H1 (cell line): ENCODE measurements at regions not wholly inside any gene's neighbourhood (a gene's known extent, or its start where the extent isn't known, plus 50 kb on each side); places are given as distances from the start of the nearest gene placed in this dataset.

Experiments used
- CTCF ChIA-PET: fragments of 300-600 bp; sonication (Branson Sonifier 250); formaldehyde crosslinking; loops from one replicate; lab custom pipeline; 2021; ENCODE audit not compliant: partially characterized antibody; lab: Charles Lee
- POLR2A ChIA-PET: fragments of 300-600 bp; sonication (Branson Sonifier 250); formaldehyde crosslinking; loops from one replicate; lab custom pipeline; 2021; ENCODE audit warnings: inconsistent platforms; ENCODE audit not compliant: partially characterized antibody; lab: Charles Lee
- DNase-seq, 2 experiments: peaks; one replicate each; pipeline versions ENCODE4 v3.0.0 to v3.0.0-alpha.2; 2010 to 2022; ENCODE audit warnings: low spot score in 2 of 2, low read depth in 1 of 2, mixed read lengths in 1 of 2
- FAIRE-seq: peaks from 2 replicates; lab custom pipeline; 2011; peaks lifted over from hg19 to GRCh38; lab: Jason Lieb, UNC
- H2AFZ ChIP-seq: 2 replicates; pipeline ENCODE4 v1.8.1; 2012; ENCODE audit warnings: low read length, inconsistent platforms
- H2AK5ac ChIP-seq: 2 replicates; pipeline ENCODE4 v1.6.1; 2013; ENCODE audit warnings: low read depth, low read length
- H2BK120ac ChIP-seq: replicated peaks from 2 replicates; pipeline ENCODE3; 2013; ENCODE audit warnings: low read depth, low read length, inconsistent platforms
- H2BK12ac ChIP-seq: 2 replicates; pipeline ENCODE4 v1.6.1; 2013; ENCODE audit warnings: low read depth, low read length
- H2BK15ac ChIP-seq: 2 replicates; pipeline ENCODE4 v1.6.1; 2013; ENCODE audit warnings: low read length
- H2BK20ac ChIP-seq: 2 replicates; pipeline ENCODE4 v1.6.1; 2013; ENCODE audit warnings: low read length
- H2BK5ac ChIP-seq: 2 replicates; pipeline ENCODE4 v1.6.1; 2013; ENCODE audit warnings: low read depth, low read length
- H3K14ac ChIP-seq: 2 replicates; pipeline ENCODE4 v1.6.1; 2013; ENCODE audit warnings: inconsistent platforms; ENCODE audit not compliant: insufficient read length
- H3K18ac ChIP-seq: 2 replicates; pipeline ENCODE4 v1.6.1; 2013; ENCODE audit warnings: low read length; ENCODE audit errors: extremely low read depth
- H3K23ac ChIP-seq: 2 replicates; pipeline ENCODE4 v1.6.1; 2013; ENCODE audit warnings: inconsistent platforms; ENCODE audit not compliant: insufficient read length
- H3K23me2 ChIP-seq: 2 replicates; pipeline ENCODE4 v1.6.1; 2013; ENCODE audit warnings: low read depth, low read length
- H3K27ac ChIP-seq: 2 replicates; pipeline ENCODE4 v1.6.1; 2011; ENCODE audit warnings: low read depth, low read length, inconsistent platforms
- H3K27me3 ChIP-seq, 4 experiments: replicated peaks in 1 of 4; 1 replicate in 1 of 4; 2 replicates in 3 of 4; pipeline versions ENCODE4 v1.6.1 to v1.8.1; 2011 to 2013; ENCODE audit warnings: low read length in 3 of 4, mild to moderate bottlenecking in 3 of 4, inconsistent platforms in 2 of 4, mixed read lengths in 2 of 4, moderate library complexity in 1 of 4; ENCODE audit not compliant: control insufficient read depth in 3 of 4, insufficient read depth in 3 of 4; ENCODE audit errors: extremely low read depth in 1 of 4
- H3K36me3 ChIP-seq, 4 experiments: 2 replicates each; pipeline versions ENCODE4 v1.6.1 to v1.8.1; 2011 to 2013; ENCODE audit warnings: mild to moderate bottlenecking in 4 of 4, low read length in 3 of 4, moderate library complexity in 2 of 4, control low read depth in 1 of 4, inconsistent platforms in 1 of 4; ENCODE audit not compliant: insufficient read depth in 4 of 4, control insufficient read depth in 2 of 4
- H3K4ac ChIP-seq: replicated peaks from 2 replicates; pipeline ENCODE3; 2013; ENCODE audit warnings: low read length, low read depth, mixed read lengths, inconsistent platforms; ENCODE audit not compliant: insufficient read length
- H3K4me1 ChIP-seq, 4 experiments: replicated peaks in 1 of 4; 1 replicate in 1 of 4; 2 replicates in 3 of 4; pipeline versions ENCODE4 v1.6.1 to v1.8.1; 2011 to 2013; ENCODE audit warnings: low read length in 3 of 4, inconsistent platforms in 2 of 4, mixed read lengths in 1 of 4; ENCODE audit not compliant: insufficient read depth in 4 of 4, control insufficient read depth in 3 of 4
- H3K4me2 ChIP-seq, 2 experiments: 2 replicates each; pipeline versions ENCODE4 v1.6.1 to v1.8.1; 2011 to 2013; ENCODE audit warnings: low read depth in 2 of 2, low read length in 2 of 2, control low read depth in 1 of 2, inconsistent platforms in 1 of 2, mild to moderate bottlenecking in 1 of 2; ENCODE audit not compliant: insufficient read depth in 1 of 2
- H3K4me3 ChIP-seq, 4 experiments: fragments of 200-600, 300-600 bp in 1 of 4; sonication (generic), shearing (Covaris generic), sonication (Bioruptor Twin) in 1 of 4; 2 replicates each; pipeline versions ENCODE4 v1.5.1 to v1.8.1; 2011 to 2016; ENCODE audit warnings: low read length in 4 of 4, low read depth in 3 of 4, control low read depth in 2 of 4, inconsistent platforms in 2 of 4, mild to moderate bottlenecking in 2 of 4, mixed read lengths in 1 of 4, moderate library complexity in 1 of 4; ENCODE audit not compliant: insufficient read depth in 2 of 4; ENCODE audit errors: extremely low read depth in 1 of 4
- H3K56ac ChIP-seq: replicated peaks from 2 replicates; pipeline ENCODE3; 2013; ENCODE audit warnings: low read depth, mild to moderate bottlenecking, mixed read lengths, low read length, inconsistent platforms; ENCODE audit not compliant: insufficient read length
- H3K79me1 ChIP-seq: 2 replicates; pipeline ENCODE4 v1.6.1; 2013; ENCODE audit warnings: low read depth, low read length, control low read depth
- H3K79me2 ChIP-seq, 2 experiments: 2 replicates each; pipeline versions ENCODE4 v1.6.1 to v1.8.1; 2012 to 2013; ENCODE audit warnings: low read length in 2 of 2, mild to moderate bottlenecking in 2 of 2, inconsistent platforms in 1 of 2; ENCODE audit not compliant: insufficient read depth in 2 of 2, control insufficient read depth in 1 of 2
- H3K9ac ChIP-seq, 4 experiments: replicated peaks in 1 of 4; 1 replicate in 1 of 4; 2 replicates in 3 of 4; pipeline versions ENCODE4 v1.6.1 to v1.8.1; 2011 to 2013; ENCODE audit warnings: low read depth in 3 of 4, low read length in 3 of 4, control low read depth in 2 of 4, mild to moderate bottlenecking in 2 of 4, moderate library complexity in 2 of 4, inconsistent platforms in 1 of 4; ENCODE audit errors: extremely low read depth in 1 of 4
- H3K9me3 ChIP-seq, 2 experiments: 2 replicates each; pipeline versions ENCODE4 v1.6.1 to v1.8.1; 2012 to 2013; ENCODE audit warnings: mild to moderate bottlenecking in 2 of 2, moderate library complexity in 2 of 2, control low read depth in 1 of 2, inconsistent platforms in 1 of 2, low read depth in 1 of 2, low read length in 1 of 2, mixed read lengths in 1 of 2; ENCODE audit not compliant: insufficient read depth in 2 of 2
- H4K20me1 ChIP-seq, 2 experiments: replicated peaks in 1 of 2; 2 replicates each; pipeline versions ENCODE3 to v1.8.1; 2011 to 2013; ENCODE audit warnings: inconsistent platforms in 2 of 2, low read length in 2 of 2, mild to moderate bottlenecking in 1 of 2; ENCODE audit not compliant: insufficient read depth in 2 of 2, control insufficient read depth in 1 of 2
- H4K5ac ChIP-seq: 2 replicates; pipeline ENCODE4 v1.6.1; 2013; ENCODE audit warnings: low read length, low read depth, mixed read lengths, inconsistent platforms; ENCODE audit not compliant: insufficient read length
- H4K8ac ChIP-seq: 2 replicates; pipeline ENCODE4 v1.8.0; 2013; ENCODE audit warnings: mild to moderate bottlenecking, moderate library complexity, low read length, inconsistent platforms; ENCODE audit not compliant: insufficient read depth; ENCODE audit errors: extremely low read depth
- H4K91ac ChIP-seq: replicated peaks from 2 replicates; pipeline ENCODE3; 2013; ENCODE audit warnings: low read length, mixed read lengths, inconsistent platforms; ENCODE audit not compliant: insufficient read length
- BRCA1 ChIP-seq: IDR thresholded peaks from 2 replicates; pipeline ENCODE4 v1.6.1; 2012; ENCODE audit warnings: low read depth, low read length, improper control_type of control experiment
- CREB1 ChIP-seq: IDR thresholded peaks from 2 replicates; pipeline ENCODE4 v1.6.1; 2012; ENCODE audit warnings: inconsistent platforms
- EP300 ChIP-seq, 2 experiments: IDR thresholded peaks; 1 replicate in 1 of 2; 2 replicates in 1 of 2; pipeline ENCODE4 v1.6.1; 2011 to 2012; ENCODE audit warnings: low read depth in 2 of 2, low read length in 2 of 2, mild to moderate bottlenecking in 2 of 2, borderline replicate concordance in 1 of 2, inconsistent platforms in 1 of 2, moderate library complexity in 1 of 2
- GTF2F1 ChIP-seq: IDR thresholded peaks from 2 replicates; pipeline ENCODE4 v1.6.1; 2012; ENCODE audit warnings: low read depth, low read length, improper control_type of control experiment, borderline replicate concordance
- HDAC2 ChIP-seq, 2 experiments: fragments of 300-600 bp in 1 of 2; sonication (generic) in 1 of 2; IDR thresholded peaks; 2 replicates each; pipeline ENCODE4 v1.6.1; 2011 to 2012; ENCODE audit warnings: low read depth in 2 of 2, low read length in 2 of 2, mild to moderate bottlenecking in 2 of 2, moderate library complexity in 2 of 2, borderline replicate concordance in 1 of 2, inconsistent platforms in 1 of 2
- JUN ChIP-seq: IDR thresholded peaks from 2 replicates; pipeline ENCODE4 v1.6.1; 2011; ENCODE audit warnings: low read depth, mild to moderate bottlenecking, improper control_type of control experiment, low read length
- MAFK ChIP-seq: IDR thresholded peaks from 2 replicates; pipeline ENCODE4 v1.6.1; 2012; ENCODE audit warnings: low read depth, mild to moderate bottlenecking, improper control_type of control experiment, low read length
- SAP30 ChIP-seq: fragments of 300-600 bp; sonication (generic); IDR thresholded peaks from 2 replicates; pipeline ENCODE4 v1.7.1; 2012; ENCODE audit warnings: low read length, moderate library complexity, mild to moderate bottlenecking, inconsistent platforms; ENCODE audit not compliant: insufficient read depth, insufficient replicate concordance
- SIN3A ChIP-seq, 2 experiments: IDR thresholded peaks in 1 of 2; conservative IDR thresholded peaks in 1 of 2; 2 replicates each; pipeline ENCODE4 v1.6.1; 2011 to 2012; ENCODE audit warnings: low read length in 2 of 2, improper control_type of control experiment in 1 of 2, low read depth in 1 of 2, mild to moderate bottlenecking in 1 of 2
- SP4 ChIP-seq: IDR thresholded peaks from 2 replicates; pipeline ENCODE4 v1.6.1; 2012; ENCODE audit warnings: low read length, inconsistent platforms
- WGBS, 2 experiments: shearing (Covaris generic) in 1 of 2; methylation state at CpG; one replicate each; pipeline versions ENCODE4 v1.1.6 to v1.1.7; 2013 to 2015; ENCODE audit warnings: low lambda C conversion rate in 2 of 2, mixed read lengths in 2 of 2, inconsistent platforms in 1 of 2, low coverage in 1 of 2, missing lambda C conversion rate in 1 of 2; ENCODE audit not compliant: insufficient replicate concordance in 2 of 2, insufficient coverage in 1 of 2, insufficient read length in 1 of 2; ENCODE audit errors: extremely low coverage in 1 of 2, missing lambda C conversion rate in 1 of 2; 5-methylcytosine and 5-hydroxymethylcytosine counted together
- TF ChIP-seq, protein P1 (sequence below): IDR thresholded peaks from 2 replicates; pipeline ENCODE4 v1.6.1; 2012; ENCODE audit warnings: inconsistent platforms
- TF ChIP-seq, protein P2 (sequence below): IDR thresholded peaks from 2 replicates; pipeline ENCODE4 v1.6.1; 2011; ENCODE audit warnings: low read depth, mild to moderate bottlenecking, low read length; ENCODE audit not compliant: insufficient read depth

DNA sequence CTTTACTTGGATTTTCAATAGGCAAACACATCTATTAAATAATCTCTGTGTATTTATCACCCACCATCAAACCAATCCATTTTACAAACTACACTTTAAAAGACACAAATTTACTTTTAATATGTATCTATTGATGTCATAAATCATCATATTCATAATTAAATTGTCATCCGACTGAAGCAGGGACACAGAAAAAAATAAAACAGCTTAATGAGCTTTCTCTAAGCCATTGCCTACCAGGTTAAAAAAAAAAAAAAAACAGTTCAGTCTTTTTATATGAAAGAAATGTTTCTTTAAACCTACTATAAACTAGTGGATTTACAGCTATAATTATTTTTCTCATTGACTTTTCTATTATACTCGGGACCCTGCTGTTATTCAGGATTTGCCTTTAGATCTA is 57.3 kb downstream of the PABPC4L start:
- TF ChIP-seq CREB1 (no peak), MAFK (no peak), SAP30 (no peak), SIN3A (conservative IDR thresholded peaks at IDR 0.05 in 1 of 2, IDR thresholded peaks at IDR 0.05 in 1 of 2; ENCODE audit: low read depth in 1 of 2, low read length in 2 of 2) (no peak), SP4 (no peak), BRCA1 (no peak), GTF2F1 (no peak), EP300 (IDR thresholded peaks at IDR 0.05; ENCODE audit: borderline replicate concordance in 1 of 2, low read depth in 2 of 2, low read length in 2 of 2) (no peak), HDAC2 (IDR thresholded peaks at IDR 0.05; ENCODE audit: borderline replicate concordance in 1 of 2, low read depth in 2 of 2, low read length in 2 of 2) (no peak), JUN (no peak)
- TF ChIP-seq, protein P1, sequence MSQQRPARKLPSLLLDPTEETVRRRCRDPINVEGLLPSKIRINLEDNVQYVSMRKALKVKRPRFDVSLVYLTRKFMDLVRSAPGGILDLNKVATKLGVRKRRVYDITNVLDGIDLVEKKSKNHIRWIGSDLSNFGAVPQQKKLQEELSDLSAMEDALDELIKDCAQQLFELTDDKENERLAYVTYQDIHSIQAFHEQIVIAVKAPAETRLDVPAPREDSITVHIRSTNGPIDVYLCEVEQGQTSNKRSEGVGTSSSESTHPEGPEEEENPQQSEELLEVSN = no peak
- TF ChIP-seq, protein P2, sequence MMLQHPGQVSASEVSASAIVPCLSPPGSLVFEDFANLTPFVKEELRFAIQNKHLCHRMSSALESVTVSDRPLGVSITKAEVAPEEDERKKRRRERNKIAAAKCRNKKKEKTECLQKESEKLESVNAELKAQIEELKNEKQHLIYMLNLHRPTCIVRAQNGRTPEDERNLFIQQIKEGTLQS = no peak
- no peak overlapping the region for H3K18ac ChIP-seq
- no peak overlapping the region for H3K4me3 ChIP-seq
- H3K4me1 ChIP-seq = no peaks in the 10 kb centered on the region
- H3K9me3 ChIP-seq = no peaks in the 10 kb centered on the region
- H2BK15ac ChIP-seq = no peak overlapping the region
- no peak overlapping the region for H3K23ac ChIP-seq
- no peak overlapping the region for H3K27ac ChIP-seq
- no peak overlapping the region for H3K14ac ChIP-seq
- no peak for DNase-seq
- H3K27me3 ChIP-seq = no peaks in the 10 kb centered on the region
- H3K79me2 ChIP-seq = no peaks in the 10 kb centered on the region
- no peaks in the 10 kb centered on the region for H3K23me2 ChIP-seq
- ChIA-PET CTCF (no interaction called here), POLR2A (no interaction called here)
- no peak for FAIRE-seq
- H3K36me3 ChIP-seq = no peaks in the 10 kb centered on the region
- H2BK5ac ChIP-seq = no peak overlapping the region
- H4K5ac ChIP-seq = no peak overlapping the region
- H2BK20ac ChIP-seq = no peak overlapping the region
- H2AK5ac ChIP-seq = no peak overlapping the region
- no peak overlapping the region for H2AFZ ChIP-seq
- no peak overlapping the region for H2BK120ac ChIP-seq
- no peak overlapping the region for H3K4ac ChIP-seq
- no peak overlapping the region for H3K56ac ChIP-seq
- no peaks in the 10 kb centered on the region for H3K79me1 ChIP-seq
- no peak overlapping the region for H4K91ac ChIP-seq
- H3K4me2 ChIP-seq = no peak overlapping the region
- no peak overlapping the region for H4K8ac ChIP-seq
- no peak overlapping the region for H2BK12ac ChIP-seq
- WGBS, 2 experiments = 96% methylated on average over 2 of the region's 2 CpGs; no CpG with 5 or more reads in 1 of the 2 experiments
- no peaks in the 10 kb centered on the region for H4K20me1 ChIP-seq
- no peak overlapping the region for H3K9ac ChIP-seq
